HG03521 (cell line): ENCODE measurements at regions not wholly inside any gene's neighbourhood (a gene's known extent, or its start where the extent isn't known, plus 50 kb on each side); places are given as distances from the start of the nearest gene placed in this dataset.
"Not testable (repeated sequence)": the region's sequence is repeated elsewhere in the genome, so short reads cannot be mapped to it uniquely, and the experiment has no call there.

ENCODE experiments used
- ATAC-seq: cut with Tn5 transposase; IDR thresholded peaks from one replicate; pipeline ENCODE4 v1.9.1; 2021; ENCODE audit warnings: mild to moderate bottlenecking, moderate library complexity; ENCODE audit not compliant: unreplicated experiment

DNA sequence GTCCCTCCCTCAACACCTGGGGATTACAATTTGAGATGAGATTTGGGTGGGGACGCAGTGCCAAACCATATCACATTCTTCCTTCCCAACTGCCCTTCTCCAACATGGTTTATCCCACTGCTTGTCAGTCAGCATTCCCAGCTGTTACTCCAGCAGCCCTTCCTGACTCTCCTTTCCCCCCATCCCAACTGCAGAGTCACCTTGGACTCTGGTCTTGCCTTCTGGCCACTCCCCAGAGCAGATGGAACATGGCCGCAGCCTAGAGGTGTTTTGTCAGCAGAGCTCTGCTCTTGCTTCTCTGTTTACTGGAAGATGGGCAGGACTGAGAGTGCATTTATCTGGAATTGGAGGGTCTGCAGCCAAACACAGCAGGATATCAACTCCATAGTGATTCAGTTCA lies 51.2 kb upstream of the MEX3C start:
- no peak for ATAC-seq

GRCh38 chr18:51250006-51250405 lies 52.5 kb upstream of the MEX3C start:
- ATAC-seq: no peak

DNA sequence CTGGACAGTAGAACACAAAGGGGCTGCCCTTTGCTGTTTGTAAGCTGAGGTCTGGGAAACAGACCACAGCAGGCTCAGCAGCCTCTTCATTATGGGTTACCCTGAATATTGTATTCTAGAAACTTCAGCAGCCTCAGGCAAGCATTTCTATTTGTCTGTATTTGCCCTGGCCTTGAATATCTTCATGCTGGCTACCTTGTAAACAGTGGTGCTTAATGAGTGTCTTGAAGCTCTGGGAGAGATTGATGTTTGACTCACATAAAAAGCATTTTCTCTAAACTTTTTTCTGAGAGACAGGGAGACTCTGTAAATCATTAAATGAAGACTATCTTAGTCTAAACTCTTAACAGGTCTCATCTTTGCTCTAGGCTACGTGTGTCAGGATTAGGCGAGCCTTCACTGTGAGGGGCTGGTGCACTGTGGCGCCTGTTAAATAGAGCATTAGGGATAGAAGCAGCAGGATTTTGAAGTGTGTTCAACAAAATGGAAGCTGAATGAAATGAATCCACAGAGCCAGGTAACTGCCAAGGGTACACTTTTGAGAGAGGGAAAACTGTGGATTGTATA lies 53.1 kb upstream of the MEX3C start:
- no peak for ATAC-seq

DNA sequence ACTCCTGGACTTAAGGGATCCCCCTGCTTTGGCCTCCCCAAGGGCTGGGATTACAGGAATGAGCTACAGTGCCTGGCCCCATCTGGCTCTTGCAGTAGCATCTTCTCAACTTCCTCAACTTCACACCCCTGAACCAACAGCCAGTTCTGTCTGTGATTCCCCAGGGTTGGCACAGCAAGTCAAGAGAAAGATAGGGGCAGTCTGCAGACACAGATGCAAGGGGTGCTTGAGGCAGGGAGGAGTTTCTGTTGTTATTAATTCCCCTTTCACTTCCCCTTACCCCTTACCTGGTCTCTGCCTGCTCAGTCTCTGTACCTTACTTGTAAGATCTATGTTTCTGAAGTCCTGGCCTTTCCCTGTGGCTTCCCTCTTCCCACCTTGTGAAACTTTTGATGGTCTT lies 54.1 kb upstream of the MEX3C start:
- peak; percentile 98 for ATAC-seq

DNA sequence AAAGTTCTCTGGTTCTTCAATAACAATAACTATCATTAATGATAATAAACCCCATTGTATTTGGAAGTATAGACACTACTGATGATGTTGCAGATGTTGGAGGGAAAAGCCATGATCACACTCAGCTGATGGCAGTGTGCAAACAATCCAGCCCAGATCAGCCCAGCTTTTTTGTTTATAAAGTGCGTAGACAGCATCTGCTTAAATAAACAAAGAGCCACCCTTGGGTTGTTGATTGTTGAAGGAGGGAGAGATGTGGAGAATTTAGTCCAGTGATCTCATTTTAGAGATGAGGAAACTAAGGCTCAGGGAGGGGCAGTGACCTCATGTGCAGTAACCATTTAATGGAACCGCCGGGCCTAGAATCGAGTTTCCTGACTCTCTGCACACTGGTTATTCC lies 56.0 kb upstream of the MEX3C start:
- ATAC-seq: no peak

DNA sequence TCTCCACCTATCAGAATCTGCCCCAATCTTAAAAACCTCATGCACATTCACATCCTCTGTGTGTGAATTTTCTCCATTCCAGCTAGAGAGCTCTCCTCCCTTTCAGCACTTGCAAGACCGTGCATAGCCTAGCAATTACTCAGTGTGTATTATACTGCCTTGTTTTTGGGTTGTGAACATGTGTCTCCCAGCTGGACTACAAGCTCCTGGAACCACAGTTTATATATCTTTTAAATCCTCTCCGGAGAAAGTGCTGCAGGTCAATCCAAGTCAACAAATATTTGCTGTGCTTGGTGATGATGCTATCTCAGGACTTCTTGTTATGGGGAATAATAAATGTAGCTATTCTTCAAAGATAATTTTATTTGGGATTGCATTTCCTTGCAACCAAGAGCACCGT lies 58.2 kb upstream of the MEX3C start:
- no peak for ATAC-seq

- no peak for ATAC-seq
These were observed 59.7 kb upstream of the MEX3C start for GRCh38 chr18:51257150-51257549.

- no peak for ATAC-seq
These were observed 62.6 kb upstream of the MEX3C start for GRCh38 chr18:51260118-51260517.

DNA sequence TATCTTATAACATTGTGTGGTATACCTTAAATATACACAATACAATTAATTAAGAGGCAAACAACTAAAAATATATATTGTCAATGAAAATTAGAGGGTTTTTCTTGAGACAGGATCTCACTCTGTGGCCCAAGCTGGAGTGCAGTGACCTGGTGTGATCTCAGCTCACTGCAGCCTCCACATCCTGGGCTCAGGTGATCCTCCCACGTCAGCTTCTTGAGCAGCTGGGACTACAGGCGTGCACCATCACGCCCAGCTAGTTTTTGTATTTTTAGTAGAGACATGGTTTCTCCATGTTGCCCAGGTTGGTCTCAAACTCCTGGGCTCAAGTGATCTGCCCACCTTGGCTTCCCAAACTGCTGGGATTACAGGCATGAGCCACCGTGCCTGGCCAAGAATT lies 68.6 kb upstream of the MEX3C start:
- not testable (repeated sequence) for ATAC-seq

GRCh38 chr18:51266773-51267172 lies 69.3 kb upstream of the MEX3C start:
- no peak for ATAC-seq

- ATAC-seq: no peak
These were observed 76.0 kb upstream of the MEX3C start for GRCh38 chr18:51273437-51273836.

GRCh38 chr18:51275712-51276476 lies 78.4 kb upstream of the MEX3C start:
- no peak for ATAC-seq

DNA sequence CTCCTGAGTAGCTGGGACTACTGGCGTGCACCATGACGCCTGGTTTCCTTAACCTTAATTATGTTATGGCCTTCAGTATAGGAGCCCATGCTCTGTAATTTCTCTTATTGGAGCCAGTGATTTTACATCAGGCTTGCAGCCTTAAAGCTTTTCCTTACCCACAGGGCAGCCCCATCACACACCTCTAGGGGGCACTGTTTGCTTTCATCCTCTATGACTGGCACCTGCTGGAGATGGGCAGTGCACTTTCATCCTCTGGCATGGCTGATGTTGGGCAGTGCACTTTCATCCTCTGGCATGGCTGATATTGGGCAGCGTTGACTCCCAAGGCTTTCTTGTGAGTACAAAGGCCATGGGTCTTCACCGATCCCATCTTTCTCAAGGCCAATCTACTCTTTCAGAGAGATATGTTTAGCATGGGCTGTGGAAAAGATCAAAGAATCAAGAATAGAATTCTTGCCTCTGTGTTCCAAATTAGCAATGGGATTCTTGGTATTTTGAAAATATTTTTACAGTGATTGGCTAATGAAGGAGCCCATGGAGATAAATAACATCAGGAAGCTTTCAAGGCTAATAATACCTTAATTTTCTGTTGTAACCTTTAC lies 80.7 kb upstream of the MEX3C start:
- no peak for ATAC-seq

GRCh38 chr18:51279367-51279984 lies 82.0 kb upstream of the MEX3C start:
- no peak for ATAC-seq

DNA sequence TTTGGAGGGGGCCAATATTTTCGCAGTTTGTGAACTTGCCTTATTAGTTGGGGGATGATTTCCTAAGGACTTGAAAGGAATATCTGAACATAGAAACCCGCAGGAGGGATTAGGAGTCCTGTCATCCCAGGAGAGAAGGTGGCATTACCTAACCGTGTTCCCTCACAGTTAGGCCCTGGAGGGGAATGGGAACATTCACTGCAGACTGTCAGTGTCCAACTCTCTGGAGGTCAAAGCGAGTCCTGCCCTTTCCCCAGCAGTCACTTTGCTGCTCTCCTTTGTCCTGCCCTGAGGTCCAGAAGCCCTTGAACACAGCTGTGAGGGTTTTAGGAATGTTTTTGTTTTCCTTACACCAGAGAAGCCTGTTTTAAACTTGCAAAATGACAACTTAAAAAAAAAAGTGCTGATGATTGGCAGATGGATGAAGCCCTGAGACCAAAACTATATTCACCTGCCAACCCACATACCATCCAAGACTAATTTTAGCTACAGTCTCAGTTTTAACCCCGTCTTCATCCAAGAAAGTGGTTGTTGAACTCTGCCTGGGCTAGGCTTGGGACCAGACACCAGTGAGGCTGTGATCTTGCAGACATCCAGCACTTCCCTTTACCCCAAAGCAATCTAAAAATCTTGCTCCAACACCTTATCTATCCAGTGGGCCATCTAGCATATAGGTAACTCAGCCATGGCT lies 90.5 kb upstream of the MEX3C start:
- ATAC-seq: no peak

DNA sequence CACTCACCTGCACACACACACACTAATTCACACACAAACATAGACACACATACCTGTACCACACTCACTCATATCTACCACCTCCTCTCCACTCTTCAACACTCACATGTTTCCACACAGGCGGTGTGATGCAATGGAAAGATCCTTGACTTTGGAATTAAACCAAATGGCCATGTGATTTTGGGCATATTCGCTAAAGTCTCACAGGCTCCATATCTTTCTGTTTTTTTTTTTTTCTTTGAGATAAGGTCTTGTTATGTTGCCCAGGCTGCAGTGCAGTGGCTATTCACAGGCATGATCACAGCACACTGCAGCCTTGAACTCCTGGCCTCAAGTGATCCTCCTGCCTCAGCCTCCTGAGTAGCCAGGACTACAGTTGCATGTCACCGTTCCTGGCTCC lies 91.1 kb upstream of the MEX3C start:
- no peak for ATAC-seq

DNA sequence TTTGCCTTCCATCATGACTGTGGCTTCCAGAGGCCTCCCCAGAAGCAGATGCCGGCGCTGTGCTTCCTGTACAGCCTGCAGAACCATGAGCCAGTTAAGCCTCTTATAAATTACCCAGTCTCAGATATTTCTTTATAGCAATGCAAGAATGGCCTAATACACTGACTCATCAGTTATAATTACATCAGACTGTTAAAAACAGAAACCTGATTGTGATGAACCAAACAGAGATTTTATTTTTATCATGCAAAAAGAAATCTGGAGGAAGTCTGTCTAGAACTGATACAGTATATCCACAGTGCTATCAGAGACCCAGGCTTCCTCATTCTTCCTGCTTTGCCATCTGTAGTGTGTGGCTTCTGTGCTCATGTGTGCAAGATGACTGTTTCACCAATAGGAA lies 93.4 kb upstream of the MEX3C start:
- ATAC-seq: no peak

- no peak for ATAC-seq
These were observed 103.4 kb upstream of the MEX3C start for GRCh38 chr18:51300912-51301311.

- no peak for ATAC-seq
These were observed 103.9 kb upstream of the MEX3C start for GRCh38 chr18:51301376-51301775.

DNA sequence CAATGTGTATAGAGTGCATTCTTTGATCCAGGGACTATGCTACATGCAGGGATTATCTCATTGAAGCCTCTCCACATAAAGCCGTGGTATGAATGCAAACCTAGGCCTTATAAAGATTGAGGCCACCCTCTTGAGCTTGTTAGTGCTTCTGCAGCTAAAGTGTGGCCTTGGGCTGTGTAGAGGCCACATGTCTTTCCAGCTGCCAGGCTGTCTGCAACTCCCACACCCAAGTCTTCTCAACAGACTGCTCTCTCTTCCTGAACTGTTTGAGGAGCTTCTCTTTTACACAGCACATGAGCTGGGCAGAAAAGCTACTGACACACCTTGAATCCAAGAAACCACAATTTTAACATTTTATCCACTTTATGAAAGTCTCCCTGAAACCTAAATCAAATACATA lies 119.2 kb upstream of the MEX3C start:
- no peak for ATAC-seq

- ATAC-seq: no peak
These were observed 124.2 kb upstream of the MEX3C start for GRCh38 chr18:51321696-51322095.
